ENCODE measurements at regions not wholly inside any gene's neighbourhood (a gene's known extent, or its start where the extent isn't known, plus 50 kb on each side); places are given as distances from the start of the nearest gene placed in this dataset.

DNA sequence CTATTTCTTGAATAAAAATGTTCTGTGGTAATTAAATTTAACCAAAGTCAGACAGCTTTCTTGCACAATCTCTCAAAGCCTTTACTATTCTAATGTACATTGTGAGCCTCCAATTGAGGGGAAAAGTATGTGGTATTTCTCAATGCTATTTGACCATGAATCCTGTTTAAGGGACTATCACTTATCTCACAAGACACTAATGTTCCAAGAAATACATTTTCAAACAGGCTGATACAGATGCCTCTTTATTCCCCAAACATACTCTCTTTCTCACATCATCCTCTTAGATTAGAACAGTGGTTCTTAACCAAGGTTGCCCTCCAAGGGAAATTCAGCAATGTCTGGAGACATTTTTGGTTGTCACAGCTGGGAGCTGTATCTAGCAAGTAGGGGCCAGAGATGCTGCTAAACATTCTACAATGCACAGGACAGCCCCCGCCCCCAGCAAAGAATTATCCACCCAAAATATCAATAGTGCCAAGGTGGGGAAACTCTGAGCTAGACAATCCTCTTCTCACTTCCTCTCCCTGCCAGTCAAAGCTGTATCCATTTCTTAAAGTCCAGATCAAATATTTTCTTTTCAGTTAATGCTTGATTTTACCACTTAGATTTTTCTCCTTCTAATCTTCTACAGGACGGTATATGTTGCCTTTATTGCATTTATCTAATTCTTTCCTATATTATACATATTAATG lies 129.2 kb upstream of the TRIM2 start:
- DNase-seq, result no peak
- intact Hi-C loops (cut with DNase I), result no loop called here

DNA sequence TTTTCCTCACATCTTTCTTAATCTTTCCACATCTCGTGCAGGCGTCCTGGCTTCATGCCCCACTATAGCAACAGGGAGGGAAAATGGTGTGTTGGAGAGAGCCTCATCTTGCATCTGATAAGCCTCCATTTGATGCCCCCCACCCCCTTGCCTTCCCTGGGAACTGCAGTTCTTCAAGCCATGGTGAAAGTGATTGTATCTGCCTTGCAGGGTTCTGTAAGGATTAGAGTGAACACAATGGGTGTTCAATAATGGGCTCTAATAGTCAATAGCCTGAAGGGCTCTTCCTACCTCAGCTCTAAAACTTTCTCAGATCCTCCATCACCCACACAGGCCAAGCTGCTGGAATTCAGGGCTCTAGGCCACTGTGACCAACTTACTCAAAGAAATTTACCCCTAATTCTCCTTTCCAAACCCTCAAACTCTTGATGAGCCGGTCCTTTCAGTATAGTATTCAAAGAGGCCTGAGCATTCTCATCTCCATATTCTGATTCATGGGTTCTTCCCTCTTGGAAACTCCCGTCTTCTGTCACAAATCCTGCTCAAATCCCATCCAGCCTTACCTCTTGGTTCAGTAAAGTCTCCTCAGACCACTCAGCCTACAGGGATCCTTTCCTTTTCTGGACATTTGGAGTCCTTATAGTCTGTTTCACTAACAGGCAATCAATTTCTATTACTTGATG lies 128.3 kb upstream of the TRIM2 start:
- intact Hi-C loops (cut with DNase I), result no loop called here

DNA sequence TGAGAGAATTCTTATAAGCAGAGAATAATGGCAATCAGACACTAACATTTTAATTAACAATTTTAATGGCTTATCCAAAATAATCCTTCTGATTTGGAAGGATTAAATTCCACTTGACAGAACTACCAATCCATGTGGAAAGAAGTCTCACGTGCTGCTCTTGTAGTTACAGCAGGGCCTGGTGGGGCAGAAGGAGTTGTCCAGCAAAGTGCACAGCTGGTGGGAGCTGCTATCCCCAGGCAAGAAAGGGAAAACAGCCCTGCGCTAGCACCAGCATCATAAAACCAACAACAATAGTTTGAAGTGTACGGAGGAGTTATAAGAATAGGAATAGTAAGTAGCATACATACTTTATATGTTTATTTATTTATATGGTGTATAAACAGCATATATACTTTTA lies 127.4 kb upstream of the TRIM2 start:
- no peak for DNase-seq
- intact Hi-C loops (cut with DNase I), result no loop called here

More for the DNA sequence above, 128.3 kb upstream of the TRIM2 start:
- no peak for DNase-seq

DNA sequence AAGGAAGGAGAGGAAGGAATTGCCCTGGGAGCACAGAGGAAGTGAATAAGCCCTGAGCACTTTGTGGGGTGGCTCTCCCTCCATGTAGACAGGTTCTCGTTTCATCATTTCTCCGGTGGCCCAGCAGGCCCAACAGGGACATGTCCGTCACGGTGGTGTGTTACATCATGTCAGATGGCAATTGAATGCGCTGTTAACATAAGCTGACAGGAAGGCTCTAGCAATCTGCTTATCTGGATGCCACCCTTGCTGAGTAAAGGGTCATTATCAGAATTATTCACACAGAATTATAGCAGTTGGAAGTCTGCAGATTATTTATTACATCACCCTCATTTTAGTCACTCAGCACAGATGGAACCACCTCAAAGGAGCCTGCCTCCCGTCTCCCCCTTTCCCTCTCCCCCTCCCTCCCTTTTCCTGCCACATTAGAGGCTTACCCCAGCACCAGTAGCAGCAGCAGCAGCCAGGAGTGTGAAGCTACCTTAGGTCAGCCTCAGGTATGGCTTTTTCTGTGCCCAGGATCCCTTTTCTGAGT lies 124.3 kb upstream of the TRIM2 start:
- intact Hi-C loops (cut with DNase I), result no loop called here
- DNase-seq, result no peak

GRCh38 chr4:153081006-153081580 lies 123.2 kb upstream of the TRIM2 start:
- DNase-seq, result no peak
- intact Hi-C loops (cut with DNase I), result no loop called here

DNA sequence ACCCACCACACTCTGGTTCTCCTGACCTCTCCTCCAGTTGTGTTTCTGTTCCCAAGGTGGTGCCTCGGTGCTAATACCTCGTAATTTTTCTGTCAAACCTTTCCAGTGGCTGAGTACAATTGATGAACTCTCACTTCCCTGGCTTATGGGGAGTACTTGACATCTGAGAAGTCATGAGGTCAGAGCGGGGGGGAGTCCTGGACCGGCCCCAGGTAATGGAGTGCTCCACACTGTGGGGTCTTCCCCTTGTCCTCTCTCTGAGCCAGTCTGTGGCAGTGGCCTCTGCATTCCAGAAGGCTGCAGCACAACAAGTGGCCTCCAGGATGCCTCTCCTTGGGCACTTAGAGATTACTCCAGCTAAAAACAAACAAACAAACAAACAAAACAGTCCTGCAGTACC lies 122.5 kb upstream of the TRIM2 start:
- intact Hi-C loops (cut with DNase I), result loop anchor here (2.0 kb wide), 1 partner anchor 235 kb away; no protein-coding TSS in a partner anchor
- DNase-seq, result no peak

GRCh38 chr4:153082322-153083301 lies 121.6 kb upstream of the TRIM2 start:
- no peak for DNase-seq
- intact Hi-C loops (cut with DNase I), result loop anchor here (1.0 to 2.0 kb wide), 2 partner anchors 46 to 236 kb away; no protein-coding TSS in a partner anchor

DNA sequence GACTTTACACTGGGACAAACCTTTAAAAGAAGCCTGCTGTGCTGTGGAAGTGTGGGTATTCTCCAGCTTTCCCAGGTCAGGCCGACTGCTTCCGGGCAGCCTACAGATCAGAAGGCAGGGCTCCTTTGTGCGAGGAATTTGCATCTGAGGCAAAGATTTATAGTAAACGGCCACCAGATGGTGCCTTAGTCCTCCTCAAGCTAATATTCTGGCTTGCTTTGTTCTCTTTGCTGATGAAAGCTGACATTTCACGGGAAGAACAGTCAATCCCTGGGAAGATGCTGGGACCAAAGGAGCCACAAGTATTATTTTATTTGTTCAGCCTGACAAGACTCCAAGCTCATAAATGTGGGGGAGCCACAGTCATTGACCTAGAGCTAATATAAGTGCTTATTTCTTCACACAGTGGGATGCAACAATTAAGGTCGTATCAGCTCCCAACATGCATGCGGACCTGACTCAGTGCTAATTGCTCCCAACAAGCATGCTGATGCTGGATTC lies 120.7 kb upstream of the TRIM2 start:
- peak; percentile 36 to 92 (median 76) for DNase-seq
- intact Hi-C loops (cut with DNase I), result loop anchor here (1.0 to 2.0 kb wide), 2 partner anchors 45 to 237 kb away; no protein-coding TSS in a partner anchor

GRCh38 chr4:153084224-153084979 lies 119.8 kb upstream of the TRIM2 start:
- DNase-seq, result no peak
- intact Hi-C loops (cut with DNase I), result no loop called here

DNA sequence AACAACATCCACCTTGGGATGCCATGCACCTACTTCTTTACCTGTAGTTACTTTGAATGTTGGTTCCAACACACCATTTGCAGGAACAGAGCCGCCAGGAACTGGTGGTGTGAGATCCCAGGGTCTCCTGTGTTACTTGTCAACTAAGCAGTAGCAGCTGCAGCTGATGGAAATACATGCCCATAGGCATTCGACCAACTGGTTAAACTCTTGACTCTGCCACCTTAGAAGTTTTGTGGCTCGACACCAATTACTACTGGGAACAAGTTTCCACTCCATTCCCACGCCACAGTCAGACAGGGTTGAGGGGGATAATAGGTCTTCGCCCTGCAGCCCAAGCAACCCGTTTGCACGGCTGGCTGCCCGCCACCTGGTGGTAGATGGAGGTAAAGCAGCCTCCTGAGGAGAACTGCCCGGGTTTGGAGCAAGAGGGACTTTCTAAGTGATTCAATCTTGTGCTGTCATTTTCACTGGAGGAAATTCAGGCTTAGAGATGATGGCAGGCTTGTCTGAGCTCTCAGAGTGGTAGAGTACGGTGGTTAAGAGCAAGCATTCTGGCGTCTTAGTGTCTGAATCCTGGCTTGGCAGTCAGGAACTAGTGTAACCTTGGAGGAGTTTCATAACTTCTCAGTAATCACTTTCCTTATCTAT lies 119.1 kb upstream of the TRIM2 start:
- peak; percentile 56 to 96 (median 88) for DNase-seq
- intact Hi-C loops (cut with DNase I), result no loop called here

- peak in 10 of 42 donors; percentile 19 to 66 (median 43) for DNase-seq
- intact Hi-C loops (cut with DNase I), result no loop called here
Measured at GRCh38 chr4:153087671-153088194, 116.5 kb upstream of the TRIM2 start.

GRCh38 chr4:153089742-153090141 lies 114.5 kb upstream of the TRIM2 start:
- intact Hi-C loops (cut with DNase I), result no loop called here
- DNase-seq, result peak in 18 of 42 donors; percentile 10 to 64 (median 34)

- DNase-seq, result no peak
- intact Hi-C loops (cut with DNase I), result no loop called here
Measured at GRCh38 chr4:153090181-153090580, 114.1 kb upstream of the TRIM2 start.

- DNase-seq, result no peak
Measured at GRCh38 chr4:153090670-153091385, 113.4 kb upstream of the TRIM2 start.

DNA sequence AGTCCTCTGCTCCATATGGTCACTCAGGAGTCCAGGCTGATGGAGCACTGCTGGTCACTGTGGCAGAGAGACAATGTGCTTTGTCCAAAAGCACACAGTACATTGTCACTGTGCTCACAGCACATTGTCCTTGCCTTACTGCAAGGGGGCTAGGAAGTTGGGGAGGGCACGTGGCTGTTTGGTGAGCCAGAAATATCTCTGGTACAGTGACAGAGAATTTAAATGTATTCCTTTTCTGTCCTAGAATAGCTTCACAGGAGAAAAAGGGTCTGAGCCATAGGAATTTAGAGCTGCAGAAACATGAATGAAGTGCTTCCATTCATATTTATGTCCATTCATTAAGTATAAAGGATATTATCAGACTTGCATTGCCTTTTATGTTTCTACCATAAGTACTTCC lies 110.8 kb upstream of the TRIM2 start:
- no peak for DNase-seq
- intact Hi-C loops (cut with DNase I), result no loop called here

More at GRCh38 chr4:153090670-153091385, 113.4 kb upstream of the TRIM2 start:
- intact Hi-C loops (cut with DNase I), result no loop called here

- intact Hi-C loops (cut with DNase I), result no loop called here
- DNase-seq, result no peak
Measured at GRCh38 chr4:153093802-153094201, 110.4 kb upstream of the TRIM2 start.

Data from head of caudate nucleus (tissue), 42 donors.